ENCODE measurements at regions not wholly inside any gene's neighbourhood (a gene's known extent, or its start where the extent isn't known, plus 50 kb on each side); places are given as distances from the start of the nearest gene placed in this dataset.

DNA sequence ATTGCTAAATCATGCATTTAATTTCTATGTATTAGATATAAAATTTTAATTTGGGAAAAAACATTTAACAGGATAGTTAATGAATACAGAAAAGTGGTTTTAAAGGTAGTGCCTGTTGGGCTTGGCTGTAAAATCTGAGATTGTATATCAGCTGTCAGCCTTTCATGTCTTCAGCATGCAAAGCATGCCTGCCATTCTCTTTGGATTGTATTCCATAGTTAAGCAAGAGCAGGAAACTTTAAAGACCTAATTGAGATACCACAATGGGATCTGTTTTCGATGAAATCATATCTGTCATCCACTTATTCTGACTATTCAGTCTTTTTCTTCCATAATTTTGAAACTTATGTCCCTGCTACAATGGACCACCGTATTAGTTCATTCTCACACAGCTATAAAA is 451.0 kb upstream of the DDI1 start:
- no peak for DNase-seq (ENCODE audit: low spot score)
- in situ Hi-C loops (cut with MboI; ENCODE audit: low sequenced_read_pairs, unreplicated experiment): no loop called here
- TF ChIP-seq CTCF (IDR thresholded peaks at IDR 0.05; ENCODE audit: borderline replicate concordance, control extremely low read depth, extremely low read depth, insufficient read depth, missing control alignments): no peak

GRCh38 chr11:103585911-103586310 is 450.5 kb upstream of the DDI1 start:
- no peak for TF ChIP-seq CTCF (IDR thresholded peaks at IDR 0.05; ENCODE audit: borderline replicate concordance, control extremely low read depth, extremely low read depth, insufficient read depth, missing control alignments)
- no peak for DNase-seq (ENCODE audit: low spot score)
- in situ Hi-C loops (cut with MboI; ENCODE audit: low sequenced_read_pairs, unreplicated experiment): no loop called here

- in situ Hi-C loops (cut with MboI; ENCODE audit: low sequenced_read_pairs, unreplicated experiment): no loop called here
- DNase-seq (ENCODE audit: low spot score): no peak
- no peak for TF ChIP-seq CTCF (IDR thresholded peaks at IDR 0.05; ENCODE audit: borderline replicate concordance, control extremely low read depth, extremely low read depth, insufficient read depth, missing control alignments)
Observed at GRCh38 chr11:103586756-103587155, 449.7 kb upstream of the DDI1 start.

DNA sequence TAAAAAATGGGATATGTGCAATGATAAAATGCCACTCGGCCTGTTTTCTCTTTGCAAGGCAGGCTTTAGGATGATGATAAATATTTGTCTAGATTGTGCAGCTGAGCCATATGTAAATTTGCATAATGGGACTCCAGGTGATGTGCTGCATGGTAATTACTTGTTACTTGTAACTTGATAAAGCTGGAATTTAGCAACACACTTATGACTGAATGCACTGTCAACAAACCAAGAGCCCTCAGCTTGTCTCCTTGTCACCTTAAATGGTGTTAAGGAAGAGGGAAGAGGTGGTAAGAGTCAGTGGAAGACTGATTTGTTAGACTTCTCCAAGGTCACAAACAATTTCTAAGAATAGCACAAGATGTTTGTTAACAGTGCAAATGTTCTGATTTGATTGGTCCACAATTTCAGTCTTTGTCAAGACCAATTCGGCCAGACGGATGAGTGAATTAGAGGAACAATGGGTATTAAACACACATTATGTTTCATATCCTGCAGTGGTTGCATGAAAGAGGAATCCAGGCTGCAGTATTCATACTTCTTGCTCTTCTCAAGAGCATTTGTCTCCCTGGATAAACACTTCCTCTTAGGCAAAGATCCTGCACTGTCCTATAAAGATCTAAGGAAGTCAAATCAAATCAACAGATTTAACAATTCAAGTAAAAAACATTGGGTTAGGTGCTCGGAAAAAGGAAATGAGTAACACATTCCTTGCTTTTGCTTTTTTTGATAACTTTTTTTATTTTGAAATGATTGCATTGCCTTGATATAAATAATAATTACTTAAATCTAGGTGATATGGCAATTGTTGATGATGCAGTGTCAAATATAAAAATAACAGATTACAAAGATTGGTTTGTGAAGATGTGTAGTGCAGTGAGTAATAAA is 448.3 kb upstream of the DDI1 start:
- no peak for DNase-seq (ENCODE audit: low spot score)
- no peak for TF ChIP-seq CTCF (IDR thresholded peaks at IDR 0.05; ENCODE audit: borderline replicate concordance, control extremely low read depth, extremely low read depth, insufficient read depth, missing control alignments)
- in situ Hi-C loops (cut with MboI; ENCODE audit: low sequenced_read_pairs, unreplicated experiment): no loop called here

- in situ Hi-C loops (cut with MboI; ENCODE audit: low sequenced_read_pairs, unreplicated experiment): no loop called here
- no peak for DNase-seq (ENCODE audit: low spot score)
- no peak for TF ChIP-seq CTCF (IDR thresholded peaks at IDR 0.05; ENCODE audit: borderline replicate concordance, control extremely low read depth, extremely low read depth, insufficient read depth, missing control alignments)
Observed at GRCh38 chr11:103591554-103591953, 444.9 kb upstream of the DDI1 start.

DNA sequence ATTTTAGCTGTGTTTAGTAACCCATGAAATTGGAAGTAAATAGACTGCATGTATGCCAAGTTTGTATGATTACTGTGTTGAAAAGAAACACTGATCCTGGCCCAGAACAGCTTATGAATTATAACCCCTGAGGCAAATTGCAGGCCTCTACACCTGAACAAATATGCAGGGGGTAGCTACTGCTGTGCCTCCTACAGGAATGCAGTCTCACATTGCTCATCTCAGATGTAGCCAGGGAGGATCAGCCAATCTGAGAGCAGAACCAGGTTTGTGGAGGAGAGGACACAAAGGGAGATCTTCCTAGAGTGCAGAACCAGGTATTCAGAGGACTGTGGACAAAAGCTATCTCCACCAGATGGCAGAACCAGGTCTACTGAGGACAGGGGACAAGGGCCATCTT is 442.2 kb upstream of the DDI1 start:
- no peak for TF ChIP-seq CTCF (IDR thresholded peaks at IDR 0.05; ENCODE audit: borderline replicate concordance, control extremely low read depth, extremely low read depth, insufficient read depth, missing control alignments)
- no peak for DNase-seq (ENCODE audit: low spot score)
- in situ Hi-C loops (cut with MboI; ENCODE audit: low sequenced_read_pairs, unreplicated experiment): no loop called here
